Left cardiac atrium (tissue), 4 donors: ENCODE measurements at regions not wholly inside any gene's neighbourhood (a gene's known extent, or its start where the extent isn't known, plus 50 kb on each side); places are given as distances from the start of the nearest gene placed in this dataset.

ENCODE experiments used
- ATAC-seq, 2 donors: fragments of 200-7000 bp; cut with Tn5 transposase; one replicate each; pipeline ENCODE4 v1.9.1; 2020; ENCODE audit warnings: mild to moderate bottlenecking in 2 of 2, moderate library complexity in 2 of 2
- DNase-seq: peaks from one replicate; pipeline ENCODE4 v3.0.0-alpha.2; 2020
- intact Hi-C, 2 donors: fragments of 100-400 bp; cut with DNase I; formaldehyde crosslinking; loops; one replicate each; pipeline versions ENCODE4 v1.14.1 to v1.15.1; 2022 to 2023
- donor health status: DM: no; HTN: yes; CAD: no.
- donor health status: DM: no; HTN: yes; CAD: no; lungs with severe emphysema.
- donor health status: DM: yes; HTN: yes; CAD: no.
- donor health status: Dilated cardiomyopathy.

DNA sequence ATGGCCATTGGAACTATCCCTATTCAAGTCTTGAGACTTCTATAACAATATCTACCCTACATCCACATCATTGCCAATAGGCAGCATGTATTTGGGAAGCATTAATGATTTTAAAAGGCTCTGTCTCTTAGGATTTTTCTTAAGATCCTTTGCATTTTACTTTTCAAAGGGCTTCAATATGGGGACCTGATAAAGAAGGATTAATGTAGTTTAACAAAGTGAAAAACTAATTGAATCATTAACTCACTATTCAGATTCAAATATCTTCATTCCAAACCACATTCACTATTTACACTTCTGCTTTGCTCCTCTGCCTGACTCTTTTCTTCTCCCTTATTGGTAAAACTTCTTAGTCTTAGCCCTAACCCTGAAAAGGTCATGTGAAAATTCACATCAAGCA is 333.0 kb downstream of the EPHA7 start:
- intact Hi-C loops, result no loop called here
- ATAC-seq (no peak), DNase-seq (no peak)

DNA sequence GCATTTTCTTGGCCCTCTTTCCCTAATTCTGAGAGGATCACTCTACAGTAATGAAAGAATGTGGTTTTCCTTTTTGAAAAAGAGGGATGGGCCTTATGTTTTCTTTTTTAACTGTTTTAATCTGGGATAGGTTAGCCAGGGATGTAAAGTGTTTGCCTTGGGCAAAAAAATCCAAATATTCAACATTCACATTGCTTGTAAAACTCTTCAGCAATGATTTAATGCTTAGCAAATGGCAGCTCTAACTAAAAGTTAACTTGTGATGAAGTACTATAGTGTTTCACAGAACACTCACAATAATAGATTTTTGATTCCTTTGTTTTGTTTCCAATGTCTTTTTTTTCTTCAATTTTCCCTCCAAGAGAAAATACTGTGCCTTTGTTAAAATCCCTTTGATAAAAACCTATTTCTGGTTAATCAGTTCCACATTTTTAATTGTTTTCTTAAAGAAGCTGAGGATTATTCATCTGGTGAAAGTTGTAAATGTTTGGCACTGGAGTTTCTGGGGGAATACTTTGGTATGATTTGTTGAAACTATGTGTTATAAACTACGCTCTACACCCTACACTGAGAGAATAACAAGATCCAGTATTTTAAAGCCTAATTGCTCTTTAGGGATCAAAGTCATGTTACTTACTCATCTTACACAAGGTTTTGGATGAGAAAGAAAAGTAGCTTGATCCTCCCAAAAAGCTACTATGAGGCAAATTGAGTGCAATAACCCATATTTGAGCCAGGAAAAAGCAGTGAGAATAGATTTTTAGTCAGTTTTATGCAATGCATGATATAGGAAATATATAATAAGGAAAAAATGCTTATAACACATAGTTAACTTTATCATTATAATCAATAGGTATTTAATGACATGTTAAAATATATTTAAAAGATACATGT is 335.8 kb downstream of the EPHA7 start:
- ATAC-seq (no peak), DNase-seq (no peak)
- intact Hi-C loops, result no loop called here

GRCh38 chr6:93081901-93082300 is 337.5 kb downstream of the EPHA7 start:
- intact Hi-C loops, result no loop called here
- DNase-seq (no peak), ATAC-seq (no peak)

DNA sequence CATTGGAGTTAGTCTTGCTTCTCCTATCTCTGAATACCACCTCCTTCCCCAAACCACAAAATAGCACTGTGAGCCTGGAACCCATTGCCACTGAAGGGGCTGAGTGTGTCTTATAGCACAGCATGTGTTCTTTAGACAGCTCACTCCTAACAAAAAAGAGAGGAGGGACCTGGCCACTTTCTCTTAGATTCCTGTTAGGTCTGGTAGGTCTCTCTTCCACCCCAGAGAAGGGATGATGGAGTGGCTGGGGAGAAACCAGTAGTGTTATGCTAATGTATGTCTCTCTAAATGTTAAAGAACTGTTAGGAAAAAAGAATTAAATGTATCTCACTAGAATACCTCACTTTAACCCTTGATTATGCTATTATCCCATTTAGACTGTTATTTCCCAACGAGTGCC is 340.3 kb downstream of the EPHA7 start:
- intact Hi-C loops, result no loop called here
- ATAC-seq (no peak), DNase-seq (no peak)

- DNase-seq (no peak), ATAC-seq (no peak)
- intact Hi-C loops, result no loop called here
Measured at GRCh38 chr6:93073811-93074210, 345.5 kb downstream of the EPHA7 start.

GRCh38 chr6:93069856-93070255 is 349.5 kb downstream of the EPHA7 start:
- no peak for DNase-seq
- intact Hi-C loops, result no loop called here
- no peak for ATAC-seq

DNA sequence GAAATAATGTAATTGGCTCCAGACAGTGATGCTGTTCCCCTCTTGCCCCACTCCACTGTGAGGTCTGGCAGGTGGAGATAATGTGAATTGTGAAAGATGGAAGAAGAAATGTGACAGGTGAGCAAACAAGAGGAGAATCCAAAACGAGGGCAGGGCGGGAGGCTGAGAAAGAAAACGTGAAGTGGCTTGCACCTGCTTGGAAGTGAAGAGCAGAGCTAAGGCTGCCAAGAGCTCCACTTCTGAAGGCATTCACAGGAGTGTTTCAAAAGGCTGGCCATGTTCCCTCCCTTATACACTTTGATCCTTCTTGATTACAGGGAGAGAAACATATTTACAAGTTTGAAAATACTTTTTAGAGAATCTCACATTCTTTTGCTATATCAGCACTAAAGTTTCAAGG is 359.4 kb downstream of the EPHA7 start:
- intact Hi-C loops, result no loop called here
- ATAC-seq (no peak), DNase-seq (no peak)

DNA sequence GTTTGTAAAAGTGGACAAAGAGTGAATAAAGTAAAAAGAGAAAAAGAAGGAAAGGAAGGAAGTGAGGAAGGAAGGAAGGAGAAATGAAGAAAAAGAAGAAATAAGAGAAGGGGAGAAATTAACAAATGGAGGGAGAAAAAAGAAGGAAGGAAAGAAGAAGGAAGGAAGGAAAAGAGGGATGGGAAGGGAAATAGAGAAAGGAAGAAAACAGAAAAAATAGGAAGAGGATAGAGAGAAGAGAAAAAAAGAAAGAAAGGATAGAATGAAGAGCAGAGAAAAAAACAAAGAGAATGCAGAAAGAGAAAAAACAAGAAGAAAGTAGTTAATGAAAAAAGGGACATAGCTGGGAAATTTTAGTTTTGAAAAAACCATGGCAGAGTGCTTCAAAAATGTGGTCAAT is 361.8 kb downstream of the EPHA7 start:
- intact Hi-C loops, result no loop called here
- no peak for ATAC-seq

GRCh38 chr6:93048381-93048780 is 371.0 kb downstream of the EPHA7 start:
- no peak for ATAC-seq
- no peak for DNase-seq
- intact Hi-C loops, result no loop called here

More for the DNA sequence above, 361.8 kb downstream of the EPHA7 start:
- no peak for DNase-seq

DNA sequence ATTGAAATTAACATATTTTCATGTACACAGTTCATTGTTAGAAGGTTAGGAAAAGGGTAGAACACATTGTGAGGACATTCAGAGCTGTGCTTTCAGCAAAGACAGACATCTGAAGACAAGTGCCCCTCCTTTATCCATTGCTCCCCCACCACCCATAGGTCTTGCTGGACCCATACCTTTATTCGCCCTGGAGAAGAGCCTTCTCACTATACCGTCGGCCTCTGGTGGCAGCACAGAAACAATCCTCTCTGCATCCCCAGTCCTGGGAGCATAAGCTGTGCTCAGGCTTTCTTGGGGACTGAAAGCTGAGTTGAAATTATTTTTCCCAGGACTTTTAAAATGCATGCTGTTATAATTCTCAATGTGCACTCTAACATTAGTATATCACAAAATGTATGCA is 372.3 kb downstream of the EPHA7 start:
- ATAC-seq (no peak), DNase-seq (no peak)
- intact Hi-C loops, result no loop called here

DNA sequence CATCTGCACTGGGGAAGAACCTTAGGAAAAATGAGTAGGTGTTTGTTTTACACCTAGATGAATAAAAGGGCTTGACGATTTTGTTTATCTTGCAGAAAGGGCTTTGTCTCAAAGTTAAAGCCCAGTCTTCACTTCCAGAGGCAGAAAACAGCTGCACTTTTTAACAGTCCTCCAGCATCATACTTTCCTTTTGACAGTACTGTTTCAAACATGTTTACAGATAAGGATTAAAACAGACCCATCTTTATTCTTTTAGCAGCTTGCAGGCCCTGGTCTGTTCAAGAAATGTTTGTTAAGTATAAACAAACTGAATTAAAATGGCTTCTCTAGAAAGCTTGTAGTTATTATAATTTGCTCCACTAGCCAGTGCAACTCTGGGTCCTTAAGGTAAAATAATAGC is 374.2 kb downstream of the EPHA7 start:
- intact Hi-C loops, result no loop called here
- no peak for DNase-seq
- ATAC-seq, result no peak

DNA sequence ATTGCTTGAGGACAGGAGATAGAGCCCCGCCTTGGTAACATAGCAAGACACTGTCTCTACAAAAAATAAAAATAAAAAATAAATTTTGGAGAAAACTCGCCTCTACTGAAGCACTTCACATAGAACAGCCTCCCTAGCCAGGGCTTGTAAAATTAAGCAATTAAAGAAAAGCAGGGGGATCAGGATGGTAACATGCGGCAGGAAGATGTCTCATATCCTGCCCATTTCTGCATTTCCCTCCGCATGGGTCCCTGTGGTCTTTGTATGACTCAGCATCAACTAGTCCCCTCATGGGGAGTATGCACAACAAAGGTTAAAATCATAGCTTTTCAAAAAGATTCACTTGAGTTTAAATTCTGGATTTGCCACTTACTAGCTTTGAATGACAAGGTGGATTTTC is 379.0 kb downstream of the EPHA7 start:
- DNase-seq (no peak), ATAC-seq (no peak)
- intact Hi-C loops, result no loop called here

GRCh38 chr6:93036835-93037234 is 382.5 kb downstream of the EPHA7 start:
- DNase-seq (no peak), ATAC-seq (no peak)
- intact Hi-C loops, result loop anchor here in 1 of 2 donors (10.0 kb wide), 1 partner anchor 388 kb away; no protein-coding TSS in a partner anchor

DNA sequence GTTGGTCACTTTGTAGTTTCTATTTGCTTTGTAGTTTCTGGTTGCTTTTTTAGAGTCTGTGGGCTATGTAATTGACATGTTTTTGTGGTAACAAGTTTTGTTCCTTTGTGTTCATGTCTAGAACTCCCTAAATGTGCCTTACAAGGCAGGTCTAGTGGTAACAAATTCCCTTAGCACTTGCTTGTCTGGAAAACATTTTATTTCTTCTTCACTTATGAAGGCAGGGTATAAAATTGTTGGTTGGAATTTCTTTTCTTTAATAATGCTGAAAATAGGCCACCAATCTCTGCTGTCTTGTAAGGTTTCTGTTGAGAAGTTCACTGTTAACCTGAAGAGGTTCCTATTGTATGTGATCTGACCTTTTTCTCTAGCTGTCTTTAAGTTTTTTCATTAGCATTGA is 383.6 kb downstream of the EPHA7 start:
- DNase-seq, result no peak
- intact Hi-C loops, result loop anchor here in 1 of 2 donors (10.0 kb wide), 1 partner anchor 389 kb away; no protein-coding TSS in a partner anchor
- ATAC-seq, result no peak

- intact Hi-C loops, result no loop called here
- DNase-seq, result no peak
- no peak for ATAC-seq
Measured at GRCh38 chr6:93021235-93021915, 398.0 kb downstream of the EPHA7 start.

DNA sequence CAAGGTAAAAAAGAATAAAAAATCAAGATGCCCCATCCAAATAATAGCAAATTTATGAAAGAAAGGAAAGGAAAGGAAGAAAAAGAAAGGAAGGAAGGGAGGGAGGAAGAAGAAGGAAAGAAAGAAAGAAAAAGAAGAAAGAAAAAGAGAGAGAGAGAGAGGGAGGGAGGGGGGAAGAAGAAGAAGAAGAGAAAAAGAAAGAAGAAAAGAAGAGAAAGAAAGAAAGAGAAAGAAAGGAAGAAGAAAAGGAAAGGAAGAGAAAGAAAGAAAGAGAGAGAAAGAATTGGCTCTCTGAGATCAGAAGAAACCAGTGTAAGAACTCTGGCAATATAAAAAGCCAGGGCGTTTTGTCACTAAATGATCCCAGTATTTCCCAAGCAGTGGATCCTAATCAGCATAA is 401.7 kb downstream of the EPHA7 start:
- no peak for DNase-seq
- intact Hi-C loops, result no loop called here
- no peak for ATAC-seq

DNA sequence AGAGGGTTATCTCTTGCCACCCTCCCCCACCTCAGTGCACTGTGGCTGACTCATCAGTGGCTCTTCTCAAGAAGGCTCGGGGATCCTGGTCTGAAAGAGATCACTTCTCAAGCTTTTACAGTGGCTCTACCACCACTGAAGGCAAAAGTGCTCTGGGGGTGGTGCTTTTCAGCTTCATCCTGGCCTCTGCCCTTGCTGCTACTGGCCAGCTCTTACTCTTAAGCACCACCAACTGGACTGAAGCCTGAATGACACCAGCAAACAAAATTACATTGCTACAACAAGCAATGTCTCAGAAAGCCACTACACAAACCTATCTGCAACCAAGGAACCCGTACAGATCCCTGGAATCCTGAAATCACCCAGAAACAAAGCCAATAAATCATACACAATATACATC is 402.1 kb downstream of the EPHA7 start:
- DNase-seq, result no peak
- no peak for ATAC-seq
- intact Hi-C loops, result no loop called here

DNA sequence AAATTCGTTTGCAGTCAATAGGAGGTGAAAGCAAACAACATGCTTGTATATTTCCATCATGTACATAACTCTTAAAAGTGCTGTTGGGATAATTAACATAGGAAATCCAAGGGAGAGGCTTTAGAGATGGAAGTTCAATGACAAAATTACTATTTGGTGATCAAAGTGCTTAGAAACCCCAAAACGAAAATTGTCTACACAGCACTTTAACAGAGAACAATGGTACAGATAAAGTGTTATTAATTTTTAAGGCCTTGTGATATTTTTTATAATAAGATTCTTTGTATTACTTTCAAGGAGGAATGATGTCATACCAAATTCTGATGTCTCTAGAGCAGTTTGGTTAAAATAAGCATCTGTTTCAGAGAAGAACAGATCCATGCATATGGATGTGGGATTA is 406.3 kb downstream of the EPHA7 start:
- intact Hi-C loops, result no loop called here

DNA sequence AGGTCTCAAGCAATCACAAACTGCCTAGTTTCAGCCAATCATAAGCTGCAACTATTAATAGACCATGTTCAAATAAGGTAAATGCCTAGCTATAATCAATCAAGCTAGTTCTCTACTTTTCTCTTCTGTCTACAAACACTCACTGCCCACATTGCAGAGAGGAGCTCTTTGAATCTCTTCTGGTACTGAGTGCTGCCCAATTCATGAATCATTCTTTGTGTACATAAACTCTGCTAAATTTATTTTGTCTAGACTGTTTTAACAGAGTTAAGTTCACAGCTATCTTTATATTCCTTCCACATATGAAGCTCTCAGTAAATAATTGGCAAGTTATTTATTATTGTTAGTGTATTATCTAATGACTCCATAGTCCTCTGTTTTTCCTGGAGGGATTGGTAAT is 411.0 kb downstream of the EPHA7 start:
- no peak for DNase-seq
- ATAC-seq, result no peak

More for the DNA sequence above, 406.3 kb downstream of the EPHA7 start:
- ATAC-seq, result no peak
- no peak for DNase-seq

DNA sequence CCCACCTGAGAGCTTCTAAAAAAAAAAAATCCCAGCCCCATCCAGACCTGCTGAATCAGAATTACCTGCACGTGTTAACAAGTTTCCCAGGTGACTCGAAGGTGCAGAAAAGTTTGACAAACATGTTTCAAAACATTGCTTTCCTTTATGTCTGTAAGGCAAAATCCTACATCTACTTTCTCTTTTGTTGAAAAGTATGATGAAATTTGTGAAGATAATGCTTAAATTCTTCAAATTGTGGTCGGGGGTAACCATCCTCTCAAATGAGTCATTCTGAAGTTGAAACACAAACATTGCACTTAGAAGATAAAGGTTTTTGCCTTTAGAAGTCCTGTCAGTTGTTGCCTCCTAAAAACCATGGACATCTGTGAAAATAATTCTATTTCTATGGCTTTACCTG is 429.7 kb downstream of the EPHA7 start:
- no peak for ATAC-seq
- intact Hi-C loops, result no loop called here
- no peak for DNase-seq

More for the DNA sequence above, 411.0 kb downstream of the EPHA7 start:
- intact Hi-C loops, result no loop called here

DNA sequence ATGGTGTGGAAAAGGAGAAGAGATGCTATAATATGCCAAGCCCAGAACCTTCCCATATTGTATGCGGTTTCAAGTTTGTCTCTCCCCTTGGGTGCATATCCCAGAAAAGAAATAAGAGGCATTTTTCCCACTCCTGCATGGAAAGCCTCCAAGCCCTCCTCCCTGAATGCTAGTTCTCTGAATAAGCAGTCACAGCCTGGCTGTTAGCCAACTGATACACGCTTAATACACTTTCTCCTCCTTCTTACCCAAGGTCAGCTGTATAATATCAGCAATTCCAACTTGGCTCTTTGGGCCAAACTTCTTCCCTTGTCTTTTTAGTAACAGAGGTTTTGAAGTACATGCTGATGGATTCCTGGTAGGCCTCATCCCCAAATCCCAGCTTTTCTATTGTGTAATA is 440.1 kb downstream of the EPHA7 start:
- ATAC-seq, result no peak
- intact Hi-C loops, result no loop called here
- DNase-seq, result no peak
